ENCODE measurements at regions not wholly inside any gene's neighbourhood (a gene's known extent, or its start where the extent isn't known, plus 50 kb on each side); places are given as distances from the start of the nearest gene placed in this dataset.

DNA sequence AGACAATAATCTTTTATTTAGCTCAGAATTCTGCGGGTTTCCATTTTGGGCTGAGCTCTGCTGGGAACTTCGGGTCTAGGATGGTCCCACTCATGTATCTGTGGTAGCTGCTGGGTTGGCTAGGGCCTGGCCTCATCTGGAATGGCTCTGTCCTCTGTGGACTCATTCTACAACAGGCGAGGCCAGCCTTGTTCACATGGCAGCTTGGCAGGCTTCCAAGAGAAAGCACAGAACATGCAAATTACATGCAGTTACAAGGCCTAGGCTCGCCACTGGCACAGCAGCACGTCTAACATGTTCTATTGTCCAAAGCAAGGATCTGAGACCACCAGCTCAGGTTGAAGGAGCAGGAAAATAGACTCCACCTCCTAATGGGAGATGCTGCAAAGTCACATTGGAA lies 431.4 kb downstream of the PDCD6IP start:
- DNase-seq (ENCODE audit: low read depth in 6 of 9, low spot score in 9 of 9) = no peak
- Histone ChIP-seq H3K36me3 (ENCODE audit: control insufficient read depth in 2 of 2, insufficient read depth in 2 of 2, low read length in 1 of 2) (no peaks in the 10 kb centered on the region), H3K27me3 (ENCODE audit: control insufficient read depth in 2 of 2, insufficient read depth in 1 of 2, low read length in 1 of 2) (no peaks in the 10 kb centered on the region), H3K4me1 (ENCODE audit: control insufficient read depth in 2 of 2, insufficient read depth in 2 of 2, low read length in 2 of 2) (no peaks in the 10 kb centered on the region), H3K9me3 (ENCODE audit: control insufficient read depth in 2 of 2, insufficient read depth in 1 of 2, low read length in 1 of 2) (no peaks in the 10 kb centered on the region), H3K4me3 (ENCODE audit: low read length in 2 of 2) (no peak overlapping the region), H3K27ac (ENCODE audit: low read depth in 1 of 2, low read length in 1 of 2) (no peak overlapping the region)
- WGBS = 97% methylated on average over 5 of the region's 5 CpGs

DNA sequence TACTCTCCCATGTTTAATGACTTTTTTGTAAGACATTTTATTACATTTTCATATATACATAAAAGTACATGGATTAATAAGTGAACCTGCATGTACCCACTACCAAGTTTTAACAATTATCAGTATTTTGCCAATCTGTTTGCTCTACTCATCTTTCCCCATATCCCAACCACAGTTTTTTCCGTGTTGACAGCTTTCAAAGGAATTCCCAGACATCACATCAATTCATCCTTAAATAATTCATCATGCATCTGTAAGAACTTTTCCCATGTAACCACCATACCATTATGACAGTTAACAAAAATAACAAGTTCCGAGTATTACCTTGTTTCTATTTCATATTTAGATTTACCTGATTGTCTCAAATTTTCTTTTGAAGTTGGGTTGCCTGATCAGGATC lies 436.7 kb downstream of the PDCD6IP start:
- H3K27me3 ChIP-seq (ENCODE audit: control insufficient read depth in 2 of 2, insufficient read depth in 1 of 2, low read length in 1 of 2) = no peaks in the 10 kb centered on the region
- no peak overlapping the region for H3K4me3 ChIP-seq (ENCODE audit: low read length in 2 of 2)
- no peaks in the 10 kb centered on the region for H3K9me3 ChIP-seq (ENCODE audit: control insufficient read depth in 2 of 2, insufficient read depth in 1 of 2, low read length in 1 of 2)
- H3K27ac ChIP-seq (ENCODE audit: low read depth in 1 of 2, low read length in 1 of 2) = no peak overlapping the region
- H3K36me3 ChIP-seq (ENCODE audit: control insufficient read depth in 2 of 2, insufficient read depth in 2 of 2, low read length in 1 of 2) = no peaks in the 10 kb centered on the region
- no peaks in the 10 kb centered on the region for H3K4me1 ChIP-seq (ENCODE audit: control insufficient read depth in 2 of 2, insufficient read depth in 2 of 2, low read length in 2 of 2)
- 96% methylated on average over 2 of the region's 2 CpGs for WGBS
- no peak for DNase-seq (ENCODE audit: low read depth in 6 of 9, low spot score in 9 of 9)

DNA sequence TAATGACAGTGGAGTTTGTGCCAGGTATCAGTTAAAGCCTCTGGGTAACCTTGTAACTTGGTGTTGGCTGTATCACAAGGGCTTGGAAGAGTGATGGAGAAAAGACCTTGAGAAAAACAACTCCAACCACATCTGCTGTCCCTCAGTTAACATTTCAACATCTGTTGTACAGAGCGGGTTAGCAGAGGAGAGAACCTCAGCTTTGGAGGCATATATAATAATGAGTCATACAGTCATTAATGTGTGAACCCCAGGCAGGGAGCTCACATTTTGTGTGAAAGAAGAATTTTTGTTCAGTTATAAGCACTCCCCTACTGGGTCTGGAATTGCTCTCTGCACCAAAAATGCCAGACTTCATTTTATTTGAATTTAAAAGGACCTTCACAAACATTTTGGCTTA lies 439.5 kb downstream of the PDCD6IP start:
- H3K9me3 ChIP-seq (ENCODE audit: control insufficient read depth in 2 of 2, insufficient read depth in 1 of 2, low read length in 1 of 2) = no peaks in the 10 kb centered on the region
- H3K4me1 ChIP-seq (ENCODE audit: control insufficient read depth in 2 of 2, insufficient read depth in 2 of 2, low read length in 2 of 2) = peaks cover 0 to 6% of the 10 kb centered on the region in 2 donors
- H3K36me3 ChIP-seq (ENCODE audit: control insufficient read depth in 2 of 2, insufficient read depth in 2 of 2, low read length in 1 of 2) = no peaks in the 10 kb centered on the region
- H3K27ac ChIP-seq (ENCODE audit: low read depth in 1 of 2, low read length in 1 of 2) = no peak overlapping the region
- WGBS = 87% methylated on average over 1 of the region's 1 CpG
- DNase-seq (ENCODE audit: low read depth in 6 of 9, low spot score in 9 of 9) = no peak
- no peaks in the 10 kb centered on the region for H3K27me3 ChIP-seq (ENCODE audit: control insufficient read depth in 2 of 2, insufficient read depth in 1 of 2, low read length in 1 of 2)
- H3K4me3 ChIP-seq (ENCODE audit: low read length in 2 of 2) = no peak overlapping the region

DNA sequence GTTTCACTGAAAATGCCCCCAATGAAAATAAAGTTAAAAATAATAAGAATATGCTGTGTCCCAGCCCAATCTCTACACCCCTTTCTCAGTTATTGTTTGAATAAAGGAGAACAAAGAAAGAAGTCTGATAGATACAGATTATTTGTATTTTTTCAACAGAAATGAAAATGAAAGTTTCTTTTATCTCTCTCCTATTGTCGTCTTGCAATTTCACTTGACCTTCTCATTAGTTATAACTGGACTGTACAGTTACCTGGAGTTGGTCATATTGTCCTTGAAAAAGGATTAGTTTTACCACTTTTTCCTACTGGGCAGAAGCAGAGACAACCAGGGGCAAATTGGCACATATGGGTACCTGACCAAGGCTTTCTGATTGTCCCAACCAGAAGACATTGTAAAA lies 440.0 kb downstream of the PDCD6IP start:
- no peak overlapping the region for H3K4me3 ChIP-seq (ENCODE audit: low read length in 2 of 2)
- no peaks in the 10 kb centered on the region for H3K36me3 ChIP-seq (ENCODE audit: control insufficient read depth in 2 of 2, insufficient read depth in 2 of 2, low read length in 1 of 2)
- H3K4me1 ChIP-seq (ENCODE audit: control insufficient read depth in 2 of 2, insufficient read depth in 2 of 2, low read length in 2 of 2) = peaks cover 0 to 6% of the 10 kb centered on the region in 2 donors
- DNase-seq (ENCODE audit: low read depth in 6 of 9, low spot score in 9 of 9) = no peak
- H3K27me3 ChIP-seq (ENCODE audit: control insufficient read depth in 2 of 2, insufficient read depth in 1 of 2, low read length in 1 of 2) = no peaks in the 10 kb centered on the region
- 93% methylated on average over 1 of the region's 1 CpG for WGBS
- H3K9me3 ChIP-seq (ENCODE audit: control insufficient read depth in 2 of 2, insufficient read depth in 1 of 2, low read length in 1 of 2) = no peaks in the 10 kb centered on the region
- no peak overlapping the region for H3K27ac ChIP-seq (ENCODE audit: low read depth in 1 of 2, low read length in 1 of 2)

DNA sequence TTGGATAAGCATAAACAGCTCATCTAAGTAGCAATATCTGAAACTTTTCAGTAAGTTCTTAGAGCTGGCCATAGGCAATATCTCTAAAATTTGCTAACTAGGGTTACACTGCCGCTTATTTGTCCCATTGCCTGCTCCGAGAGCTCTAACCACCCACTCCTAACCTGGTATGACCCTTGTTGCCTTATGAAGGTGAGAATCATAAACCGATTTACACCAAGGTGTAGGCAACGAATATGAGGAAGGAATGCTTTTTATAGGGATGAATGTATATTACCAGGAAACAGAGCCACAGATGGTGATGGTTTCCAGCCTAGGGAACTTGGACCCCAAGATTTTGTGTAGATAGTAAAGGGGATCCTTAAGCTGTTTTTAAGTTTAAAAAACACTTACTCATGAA lies 440.9 kb downstream of the PDCD6IP start:
- DNase-seq (ENCODE audit: low read depth in 6 of 9, low spot score in 9 of 9) = no peak
- Histone ChIP-seq H3K4me1 (ENCODE audit: control insufficient read depth in 2 of 2, insufficient read depth in 2 of 2, low read length in 2 of 2) (peaks cover 0 to 6% of the 10 kb centered on the region in 2 donors), H3K27me3 (ENCODE audit: control insufficient read depth in 2 of 2, insufficient read depth in 1 of 2, low read length in 1 of 2) (no peaks in the 10 kb centered on the region), H3K27ac (ENCODE audit: low read depth in 1 of 2, low read length in 1 of 2) (no peak overlapping the region), H3K9me3 (ENCODE audit: control insufficient read depth in 2 of 2, insufficient read depth in 1 of 2, low read length in 1 of 2) (no peaks in the 10 kb centered on the region), H3K4me3 (ENCODE audit: low read length in 2 of 2) (no peak overlapping the region), H3K36me3 (ENCODE audit: control insufficient read depth in 2 of 2, insufficient read depth in 2 of 2, low read length in 1 of 2) (no peaks in the 10 kb centered on the region)
- 97% methylated on average over 4 of the region's 4 CpGs for WGBS

DNA sequence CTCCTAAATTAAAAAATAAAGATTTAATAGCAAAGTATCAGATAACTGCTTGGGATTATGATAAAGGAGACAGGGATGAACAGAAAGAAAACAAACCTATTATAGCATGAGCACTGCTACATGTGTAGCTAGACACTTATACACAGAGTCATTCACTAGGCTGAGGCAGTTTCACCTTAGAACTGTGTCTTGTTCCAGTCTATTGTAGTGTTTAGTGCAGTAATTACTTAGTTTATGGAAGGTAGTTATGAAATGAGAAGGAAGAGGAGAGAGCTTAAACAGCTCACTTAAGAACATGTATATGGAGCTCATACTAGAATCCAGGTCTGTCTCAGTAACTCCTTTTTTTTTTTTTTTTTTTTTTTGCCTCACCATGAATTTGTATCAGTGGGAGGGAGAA lies 441.4 kb downstream of the PDCD6IP start:
- Histone ChIP-seq H3K4me1 (ENCODE audit: control insufficient read depth in 2 of 2, insufficient read depth in 2 of 2, low read length in 2 of 2) (peaks cover 0 to 6% of the 10 kb centered on the region in 2 donors), H3K4me3 (ENCODE audit: low read length in 2 of 2) (no peak overlapping the region), H3K9me3 (ENCODE audit: control insufficient read depth in 2 of 2, insufficient read depth in 1 of 2, low read length in 1 of 2) (no peaks in the 10 kb centered on the region), H3K27me3 (ENCODE audit: control insufficient read depth in 2 of 2, insufficient read depth in 1 of 2, low read length in 1 of 2) (no peaks in the 10 kb centered on the region), H3K27ac (ENCODE audit: low read depth in 1 of 2, low read length in 1 of 2) (no peak overlapping the region), H3K36me3 (ENCODE audit: control insufficient read depth in 2 of 2, insufficient read depth in 2 of 2, low read length in 1 of 2) (no peaks in the 10 kb centered on the region)
- no peak for DNase-seq (ENCODE audit: low read depth in 6 of 9, low spot score in 9 of 9)

DNA sequence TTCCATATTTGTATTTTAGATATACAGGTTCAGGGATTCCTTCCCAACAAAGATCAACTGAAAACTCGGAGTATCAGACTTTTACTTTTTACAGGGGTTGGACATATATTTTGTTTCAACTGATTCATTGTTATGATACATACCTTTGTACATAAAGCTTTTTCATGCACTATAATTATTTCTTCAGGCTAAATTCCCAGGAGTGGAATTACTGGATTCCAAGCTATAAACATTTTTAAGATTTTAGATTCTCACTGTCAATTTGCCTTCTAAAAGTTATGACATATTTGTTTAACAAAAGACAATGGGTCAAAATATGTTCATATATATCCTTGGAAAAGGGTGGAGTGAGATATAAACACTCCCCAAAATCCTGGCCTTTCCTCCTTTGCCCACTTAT lies 449.0 kb downstream of the PDCD6IP start:
- Histone ChIP-seq H3K4me1 (ENCODE audit: control insufficient read depth in 2 of 2, insufficient read depth in 2 of 2, low read length in 2 of 2) (peaks cover 11 to 12% of the 10 kb centered on the region in 2 donors), H3K27me3 (ENCODE audit: control insufficient read depth in 2 of 2, insufficient read depth in 1 of 2, low read length in 1 of 2) (no peaks in the 10 kb centered on the region), H3K36me3 (ENCODE audit: control insufficient read depth in 2 of 2, insufficient read depth in 2 of 2, low read length in 1 of 2) (no peaks in the 10 kb centered on the region), H3K4me3 (ENCODE audit: low read length in 2 of 2) (no peak overlapping the region), H3K27ac (ENCODE audit: low read depth in 1 of 2, low read length in 1 of 2) (no peak overlapping the region), H3K9me3 (ENCODE audit: control insufficient read depth in 2 of 2, insufficient read depth in 1 of 2, low read length in 1 of 2) (no peaks in the 10 kb centered on the region)
- no peak for DNase-seq (ENCODE audit: low read depth in 6 of 9, low spot score in 9 of 9)
- WGBS = 98% methylated on average over 1 of the region's 1 CpG

DNA sequence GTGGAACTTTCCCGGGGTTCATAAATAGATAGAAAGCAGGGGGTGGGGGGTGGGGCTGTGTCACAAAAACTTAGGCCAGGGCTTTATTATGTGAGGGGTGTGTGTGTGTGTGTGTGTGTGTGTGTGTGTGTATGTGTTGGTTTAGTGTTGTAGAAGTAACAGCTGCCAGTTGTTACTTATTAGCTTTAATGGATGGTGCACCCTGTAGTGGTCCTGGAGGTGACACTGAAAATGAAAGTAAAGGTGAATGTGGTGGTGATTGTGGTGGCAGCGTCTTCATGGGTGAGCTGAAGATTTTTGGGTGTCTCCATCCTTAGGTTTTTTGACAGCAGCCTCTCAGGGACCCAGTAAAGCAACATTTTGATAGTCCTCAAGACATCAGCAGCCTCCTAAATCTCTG lies 449.9 kb downstream of the PDCD6IP start:
- no peaks in the 10 kb centered on the region for H3K9me3 ChIP-seq (ENCODE audit: control insufficient read depth in 2 of 2, insufficient read depth in 1 of 2, low read length in 1 of 2)
- no peak overlapping the region for H3K27ac ChIP-seq (ENCODE audit: low read depth in 1 of 2, low read length in 1 of 2)
- 47% methylated on average over 2 of the region's 2 CpGs for WGBS
- DNase-seq (ENCODE audit: low read depth in 6 of 9, low spot score in 9 of 9) = no peak
- H3K27me3 ChIP-seq (ENCODE audit: control insufficient read depth in 2 of 2, insufficient read depth in 1 of 2, low read length in 1 of 2) = no peaks in the 10 kb centered on the region
- no peak overlapping the region for H3K4me3 ChIP-seq (ENCODE audit: low read length in 2 of 2)
- H3K4me1 ChIP-seq (ENCODE audit: control insufficient read depth in 2 of 2, insufficient read depth in 2 of 2, low read length in 2 of 2) = peaks cover 11 to 12% of the 10 kb centered on the region in 2 donors
- no peaks in the 10 kb centered on the region for H3K36me3 ChIP-seq (ENCODE audit: control insufficient read depth in 2 of 2, insufficient read depth in 2 of 2, low read length in 1 of 2)

DNA sequence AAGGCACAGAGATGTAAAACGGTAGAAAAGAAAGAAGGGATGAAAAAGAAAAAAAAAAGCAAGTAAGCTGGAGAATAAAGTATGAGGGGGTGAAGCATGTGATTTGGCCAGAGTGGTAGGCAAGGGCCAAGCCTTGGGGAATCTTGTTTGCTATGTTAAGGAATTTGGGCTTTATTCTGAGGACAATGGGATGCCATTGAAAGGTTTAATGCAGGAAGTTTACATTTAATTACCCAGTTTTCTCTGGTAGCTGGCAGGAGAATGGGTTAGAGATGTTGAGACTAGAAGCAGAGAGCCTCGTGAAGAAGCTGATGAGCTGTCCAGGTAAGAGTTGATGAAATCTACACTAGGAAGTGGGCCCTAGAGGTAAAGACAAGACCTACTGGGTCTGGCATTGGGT lies 455.9 kb downstream of the PDCD6IP start:
- Histone ChIP-seq H3K27me3 (ENCODE audit: control insufficient read depth in 2 of 2, insufficient read depth in 1 of 2, low read length in 1 of 2) (no peaks in the 10 kb centered on the region), H3K27ac (ENCODE audit: low read depth in 1 of 2, low read length in 1 of 2) (no peak overlapping the region), H3K4me3 (ENCODE audit: low read length in 2 of 2) (no peak overlapping the region), H3K9me3 (ENCODE audit: control insufficient read depth in 2 of 2, insufficient read depth in 1 of 2, low read length in 1 of 2) (no peaks in the 10 kb centered on the region), H3K4me1 (ENCODE audit: control insufficient read depth in 2 of 2, insufficient read depth in 2 of 2, low read length in 2 of 2) (peaks cover 3 to 16% of the 10 kb centered on the region in 2 donors), H3K36me3 (ENCODE audit: control insufficient read depth in 2 of 2, insufficient read depth in 2 of 2, low read length in 1 of 2) (no peaks in the 10 kb centered on the region)
- WGBS = 93% methylated on average over 2 of the region's 2 CpGs
- no peak for DNase-seq (ENCODE audit: low read depth in 6 of 9, low spot score in 9 of 9)

DNA sequence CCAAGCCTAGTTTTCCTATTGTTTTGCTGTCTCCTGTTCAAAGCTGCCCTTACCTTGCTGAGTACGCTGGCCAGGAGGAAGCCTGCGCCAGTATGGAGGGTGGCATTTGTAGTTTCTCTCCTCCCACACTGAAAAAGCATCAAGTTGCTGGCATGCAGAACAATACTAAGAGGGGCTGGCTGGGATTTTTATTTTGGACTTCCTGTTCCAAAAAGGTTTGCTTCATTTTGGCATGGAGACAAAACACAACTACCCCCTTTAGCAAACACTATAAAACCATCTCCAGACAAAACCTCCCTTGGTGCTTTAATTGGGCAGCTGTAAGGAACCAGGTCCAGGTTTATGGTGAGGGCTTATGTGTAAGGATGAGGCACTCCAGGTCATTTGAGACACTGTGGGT lies 457.6 kb downstream of the PDCD6IP start:
- Histone ChIP-seq H3K36me3 (ENCODE audit: control insufficient read depth in 2 of 2, insufficient read depth in 2 of 2, low read length in 1 of 2) (no peaks in the 10 kb centered on the region), H3K27me3 (ENCODE audit: control insufficient read depth in 2 of 2, insufficient read depth in 1 of 2, low read length in 1 of 2) (no peaks in the 10 kb centered on the region), H3K4me3 (ENCODE audit: low read length in 2 of 2) (no peak overlapping the region), H3K9me3 (ENCODE audit: control insufficient read depth in 2 of 2, insufficient read depth in 1 of 2, low read length in 1 of 2) (no peaks in the 10 kb centered on the region), H3K4me1 (ENCODE audit: control insufficient read depth in 2 of 2, insufficient read depth in 2 of 2, low read length in 2 of 2) (peaks cover 9 to 28% of the 10 kb centered on the region in 2 donors), H3K27ac (ENCODE audit: low read depth in 1 of 2, low read length in 1 of 2) (no peak overlapping the region)
- DNase-seq (ENCODE audit: low read depth in 6 of 9, low spot score in 9 of 9) = no peak
- 89% methylated on average over 2 of the region's 2 CpGs for WGBS
